HCT116 (cell line): ENCODE measurements at regions not wholly inside any gene's neighbourhood (a gene's known extent, or its start where the extent isn't known, plus 50 kb on each side); places are given as distances from the start of the nearest gene placed in this dataset.

Source experiments
- ATAC-seq: fragments of 200-7000 bp; cut with Tn5 transposase; 2 replicates; pipeline ENCODE4 v1.9.1; 2020; ENCODE audit warnings: mild to moderate bottlenecking, moderate library complexity
- BruUV-seq: library from RNA; stranded (reverse); fragments of 400-500 nt; replicated peaks from 2 replicates; lab custom pipeline; 2021; lab: Mats Ljungman, UMichigan
- CTCF ChIA-PET: fragments of 300-600 bp; sonication (Branson Sonifier 250); formaldehyde crosslinking; loops from one replicate; lab custom pipeline; 2021; ENCODE audit warnings: antibody characterized with exemption; lab: Charles Lee
- POLR2A ChIA-PET: fragments of 300-600, 350-600 bp; sonication (Branson Sonifier 250); formaldehyde crosslinking; loops from one replicate; lab custom pipeline; 2021; ENCODE audit warnings: antibody characterized with exemption; lab: Charles Lee
- RAD21 ChIA-PET, 2 experiments: fragments of 300-600 bp; sonication (Branson Sonifier 250); formaldehyde crosslinking; loops; one replicate each; lab custom pipeline; 2023; ENCODE audit warnings: low total read pairs in 2 of 2; ENCODE audit not compliant: uncharacterized antibody in 2 of 2, unreplicated experiment in 2 of 2, low non-redundant PET in 1 of 2; lab: Charles Lee
- DNase-seq: peaks from one replicate; pipeline ENCODE4 v3.0.0-alpha.2; 2010; ENCODE audit warnings: low read depth, low spot score
- H2AFZ ChIP-seq: fragments of 200-600 bp; shearing (Covaris generic), sonication (generic); 2 replicates; pipeline ENCODE4 v1.6.1; 2017; ENCODE audit warnings: low read depth, mixed run types, mixed read lengths, antibody characterized with exemption, low read length; ENCODE audit not compliant: poor library complexity, severe bottlenecking
- H3K27ac ChIP-seq: 2 replicates; pipeline ENCODE4 v1.5.1; 2012; ENCODE audit warnings: low read depth, low read length
- H3K27me3 ChIP-seq: fragments of 200-600 bp; sonication (generic); 2 replicates; pipeline ENCODE4 v1.6.1; 2016; ENCODE audit warnings: mixed run types, low read length, mixed read lengths; ENCODE audit not compliant: insufficient read depth
- H3K36me3 ChIP-seq, 2 experiments: fragments of 200-500 bp in 1 of 2; fragments of 200-600 bp in 1 of 2; sonication (Bioruptor generic) in 1 of 2; sonication (generic) in 1 of 2; 2 replicates each; pipeline versions ENCODE4 v1.5.1 to v1.6.1; 2014 to 2016; ENCODE audit warnings: low read length in 2 of 2, inconsistent platforms in 1 of 2, mixed read lengths in 1 of 2, mixed run types in 1 of 2; ENCODE audit not compliant: insufficient read depth in 2 of 2, control insufficient read depth in 1 of 2
- H3K4me1 ChIP-seq, 2 experiments: fragments of 200-600 bp in 1 of 2; sonication (generic) in 1 of 2; 2 replicates each; pipeline versions ENCODE4 v1.5.1 to v1.6.1; 2012 to 2017; ENCODE audit warnings: low read length in 2 of 2, inconsistent platforms in 1 of 2, mild to moderate bottlenecking in 1 of 2, mixed read lengths in 1 of 2, mixed run types in 1 of 2, moderate library complexity in 1 of 2; ENCODE audit not compliant: insufficient read depth in 2 of 2, control insufficient read depth in 1 of 2
- H3K4me2 ChIP-seq: fragments of 200-600 bp; sonication (generic); 2 replicates; pipeline ENCODE4 v1.6.1; 2017; ENCODE audit warnings: mixed run types, low read length, mixed read lengths
- H3K4me3 ChIP-seq, 2 experiments: fragments of 200-600 bp in 1 of 2; sonication (generic) in 1 of 2; replicated peaks in 1 of 2; 2 replicates each; pipeline ENCODE4 v1.5.1; 2011 to 2016; ENCODE audit warnings: low read length in 2 of 2, control low read depth in 1 of 2, low read depth in 1 of 2, mild to moderate bottlenecking in 1 of 2, mixed read lengths in 1 of 2, mixed run types in 1 of 2
- H3K79me2 ChIP-seq: fragments of 200-600 bp; sonication (generic); 2 replicates; pipeline ENCODE4 v1.6.1; 2017; ENCODE audit warnings: mild to moderate bottlenecking, mixed run types, low read length, moderate library complexity, mixed read lengths; ENCODE audit not compliant: insufficient read depth
- H3K9ac ChIP-seq: fragments of 200-600 bp; sonication (generic); 2 replicates; pipeline ENCODE4 v1.6.1; 2016; ENCODE audit warnings: low read length, mixed read lengths
- H3K9me2 ChIP-seq: fragments of 200-600 bp; sonication (generic), shearing (Covaris generic); 2 replicates; pipeline ENCODE4 v1.6.1; 2017; ENCODE audit warnings: mixed run types, mild to moderate bottlenecking, moderate library complexity; ENCODE audit not compliant: insufficient read depth
- H3K9me3 ChIP-seq, 2 experiments: fragments of 200-500 bp in 1 of 2; fragments of 200-600 bp in 1 of 2; sonication (Bioruptor generic) in 1 of 2; sonication (generic) in 1 of 2; 2 replicates each; pipeline ENCODE4 v1.6.1; 2014 to 2017; ENCODE audit warnings: low read length in 2 of 2, mixed read lengths in 2 of 2, inconsistent platforms in 1 of 2, low read depth in 1 of 2, mild to moderate bottlenecking in 1 of 2, mixed run types in 1 of 2, moderate library complexity in 1 of 2; ENCODE audit not compliant: control insufficient read depth in 1 of 2, insufficient read depth in 1 of 2
- H4K20me1 ChIP-seq: fragments of 200-600 bp; sonication (generic), shearing (Covaris generic); 2 replicates; pipeline ENCODE4 v1.6.1; 2017; ENCODE audit warnings: mixed run types, mild to moderate bottlenecking, moderate library complexity; ENCODE audit not compliant: insufficient read depth
- ATF3 ChIP-seq: IDR thresholded peaks from 2 replicates; pipeline ENCODE4 v1.6.1; 2012
- CBX3 ChIP-seq: IDR thresholded peaks from 2 replicates; pipeline ENCODE4 v1.6.1; 2012; ENCODE audit warnings: low read depth
- CTCF ChIP-seq, 3 experiments: fragments of 200-600 bp in 1 of 3; sonication (generic) in 1 of 3; IDR thresholded peaks in 2 of 3; conservative IDR thresholded peaks in 1 of 3; 2 replicates each; pipeline ENCODE4 v1.5.1; 2012 to 2017; ENCODE audit warnings: low read depth in 2 of 3, low read length in 2 of 3, antibody characterized with exemption in 1 of 3, borderline replicate concordance in 1 of 3, control low read depth in 1 of 3, mild to moderate bottlenecking in 1 of 3, mixed read lengths in 1 of 3, mixed run types in 1 of 3, moderate library complexity in 1 of 3; ENCODE audit not compliant: insufficient read depth in 1 of 3
- EZH2phosphoT487 ChIP-seq: fragments of 200-600 bp; IDR thresholded peaks from 2 replicates; pipeline ENCODE4 v1.6.1; 2018; ENCODE audit warnings: antibody characterized with exemption, borderline replicate concordance
- JUND ChIP-seq: IDR thresholded peaks from 2 replicates; pipeline ENCODE4 v1.6.1; 2012
- MAX ChIP-seq: IDR thresholded peaks from 2 replicates; pipeline ENCODE4 v1.6.1; 2012
- REST ChIP-seq: IDR thresholded peaks from 2 replicates; pipeline ENCODE4 v1.6.1; 2012; ENCODE audit warnings: low read depth
- SIN3A ChIP-seq: IDR thresholded peaks from 2 replicates; pipeline ENCODE4 v1.6.1; 2012; ENCODE audit warnings: low read depth
- SP1 ChIP-seq: IDR thresholded peaks from 2 replicates; pipeline ENCODE4 v1.6.1; 2012; ENCODE audit warnings: low read depth
- SRF ChIP-seq: IDR thresholded peaks from 2 replicates; pipeline ENCODE4 v1.6.1; 2012; ENCODE audit warnings: low read depth
- ZBTB33 ChIP-seq: IDR thresholded peaks from 2 replicates; pipeline ENCODE4 v1.6.1; 2011; ENCODE audit warnings: mild to moderate bottlenecking, low read length, moderate library complexity; ENCODE audit not compliant: insufficient replicate concordance; ENCODE audit errors: extremely low read depth
- ZFX ChIP-seq: fragments of 450-650 bp; IDR thresholded peaks from 2 replicates; pipeline ENCODE4 v1.6.1; 2017
- ZNF274 ChIP-seq: fragments of 200-500 bp; sonication (Bioruptor generic); IDR thresholded peaks from 2 replicates; pipeline ENCODE4 v1.6.1; 2014; ENCODE audit warnings: mild to moderate bottlenecking, low read depth, low read length, inconsistent platforms
- intact Hi-C: fragments of 100-400 bp; cut with micrococcal nuclease; formaldehyde crosslinking; loops from 2 replicates; pipeline ENCODE4 v1.10.0; 2022

GRCh38 chr2:51629406-51629805, 597.5 kb upstream of the NRXN1 start:
- DNase-seq = no peak

More at GRCh38 chr2:51629406-51629805, 597.5 kb upstream of the NRXN1 start:
- Histone ChIP-seq H4K20me1 (no peaks in the 10 kb centered on the region), H3K79me2 (no peaks in the 10 kb centered on the region), H3K4me1 (no peaks in the 10 kb centered on the region), H3K4me2 (no peak overlapping the region), H3K9me3 (no peaks in the 10 kb centered on the region), H3K27ac (no peak overlapping the region), H3K9ac (no peak overlapping the region), H3K4me3 (no peak overlapping the region), H2AFZ (no peak overlapping the region), H3K27me3 (no peaks in the 10 kb centered on the region), H3K9me2 (no peaks in the 10 kb centered on the region), H3K36me3 (no peaks in the 10 kb centered on the region)
- no peak for TF ChIP-seq SRF
- no peak for TF ChIP-seq ZBTB33
- TF ChIP-seq SIN3A = no peak
- TF ChIP-seq JUND = no peak
- no peak for TF ChIP-seq SP1
- TF ChIP-seq CBX3 = no peak
- no peak for TF ChIP-seq ZNF274
- TF ChIP-seq EZH2phosphoT487 = no peak
- no peak for TF ChIP-seq ATF3
- TF ChIP-seq REST = no peak
- TF ChIP-seq CTCF (IDR thresholded peaks at IDR 0.05 in 2 of 3, conservative IDR thresholded peaks at IDR 0.05 in 1 of 3; ENCODE audit: borderline replicate concordance in 1 of 3, insufficient read depth in 1 of 3, low read depth in 2 of 3, low read length in 2 of 3) = no peak
- TF ChIP-seq MAX = no peak
- TF ChIP-seq ZFX = no peak
- RAD21 ChIA-PET = no interaction called here
- POLR2A ChIA-PET = no interaction called here
- no TSS peak for BruUV-seq
- intact Hi-C loops = no loop called here
- CTCF ChIA-PET = no interaction called here
- no peak for ATAC-seq
